NCI-H524 (cell line): ENCODE measurements at regions not wholly inside any gene's neighbourhood (a gene's known extent, or its start where the extent isn't known, plus 50 kb on each side); places are given as distances from the start of the nearest gene placed in this dataset.

Experiments used
- DNase-seq, 2 experiments: peaks; one replicate each; lab custom pipeline; 2025; lab: John Stamatoyannopoulos, UW

GRCh38 chr21:41631564-41632461 lies 123.9 kb upstream of the TMPRSS2 start:
- no peak for DNase-seq

- DNase-seq, result no peak
Observed at GRCh38 chr21:41630917-41631316, 123.0 kb upstream of the TMPRSS2 start.

- no peak for DNase-seq
Observed at GRCh38 chr21:41630249-41630648, 122.3 kb upstream of the TMPRSS2 start.

GRCh38 chr21:41628256-41628655 lies 120.3 kb upstream of the TMPRSS2 start:
- DNase-seq, result no peak

- no peak for DNase-seq
Observed at GRCh38 chr21:41627428-41627827, 119.5 kb upstream of the TMPRSS2 start.

- no peak for DNase-seq
Observed at GRCh38 chr21:41626021-41626420, 118.1 kb upstream of the TMPRSS2 start.

- no peak for DNase-seq
Observed at GRCh38 chr21:41625428-41625827, 117.5 kb upstream of the TMPRSS2 start.

GRCh38 chr21:41624674-41625310 lies 116.8 kb upstream of the TMPRSS2 start:
- no peak for DNase-seq

- DNase-seq, result no peak
Observed at GRCh38 chr21:41623945-41624344, 116.0 kb upstream of the TMPRSS2 start.

GRCh38 chr21:41622831-41623548 lies 115.0 kb upstream of the TMPRSS2 start:
- no peak for DNase-seq

- no peak for DNase-seq
Observed at GRCh38 chr21:41622201-41622600, 114.2 kb upstream of the TMPRSS2 start.

- no peak for DNase-seq
Observed at GRCh38 chr21:41621513-41621912, 113.6 kb upstream of the TMPRSS2 start.

- DNase-seq, result no peak
Observed at GRCh38 chr21:41620982-41621381, 113.0 kb upstream of the TMPRSS2 start.

- no peak for DNase-seq
Observed at GRCh38 chr21:41620541-41620940, 112.6 kb upstream of the TMPRSS2 start.

GRCh38 chr21:41616031-41616591 lies 108.2 kb upstream of the TMPRSS2 start:
- no peak for DNase-seq

- no peak for DNase-seq
Observed at GRCh38 chr21:41615613-41616012, 107.7 kb upstream of the TMPRSS2 start.

- DNase-seq, result no peak
Observed at GRCh38 chr21:41614511-41614910, 106.6 kb upstream of the TMPRSS2 start.

- no peak for DNase-seq
Observed at GRCh38 chr21:41613533-41613909, 105.6 kb upstream of the TMPRSS2 start.

GRCh38 chr21:41612674-41613532 lies 104.9 kb upstream of the TMPRSS2 start:
- peak; percentile 13 to 43 for DNase-seq

GRCh38 chr21:41611966-41612606 lies 104.1 kb upstream of the TMPRSS2 start:
- peak in 1 of 2 experiments; percentile 59 for DNase-seq

- DNase-seq, result no peak
Observed at GRCh38 chr21:41611441-41611840, 103.5 kb upstream of the TMPRSS2 start.
